Activated T-helper 17 cell treated with anti-CD3 and anti-CD28 coated beads, Interleukin-2, amount 50 U/mL, for 72 hours (primary cell): ENCODE measurements at regions not wholly inside any gene's neighbourhood (a gene's known extent, or its start where the extent isn't known, plus 50 kb on each side); places are given as distances from the start of the nearest gene placed in this dataset.
"Not testable (repeated sequence)": the region's sequence is repeated elsewhere in the genome, so short reads cannot be mapped to it uniquely, and the experiment has no call there.

ENCODE experiments used
- ATAC-seq: fragments of 150-1000 bp; cut with Tn5 transposase; replicated peaks from 2 replicates; pipeline ENCODE4 v1.10.0; 2021; ENCODE audit warnings: mild to moderate bottlenecking, moderate library complexity
- H3K27ac Mint-ChIP-seq: one replicate; pipeline ENCODE4 v1.8.0; 2022; ENCODE audit warnings: mixed read lengths
- H3K27me3 Mint-ChIP-seq: one replicate; pipeline ENCODE4 v1.8.0; 2022; ENCODE audit warnings: mixed read lengths
- H3K36me3 Mint-ChIP-seq: one replicate; pipeline ENCODE4 v1.8.0; 2022; ENCODE audit warnings: low read depth, mild to moderate bottlenecking, mixed read lengths
- H3K4me1 Mint-ChIP-seq: one replicate; pipeline ENCODE4 v1.8.0; 2022; ENCODE audit warnings: mixed read lengths
- H3K4me3 Mint-ChIP-seq: one replicate; pipeline ENCODE4 v1.8.0; 2022; ENCODE audit warnings: mild to moderate bottlenecking, mixed read lengths
- H3K9me3 Mint-ChIP-seq: one replicate; pipeline ENCODE4 v1.8.0; 2022; ENCODE audit warnings: mixed read lengths

DNA sequence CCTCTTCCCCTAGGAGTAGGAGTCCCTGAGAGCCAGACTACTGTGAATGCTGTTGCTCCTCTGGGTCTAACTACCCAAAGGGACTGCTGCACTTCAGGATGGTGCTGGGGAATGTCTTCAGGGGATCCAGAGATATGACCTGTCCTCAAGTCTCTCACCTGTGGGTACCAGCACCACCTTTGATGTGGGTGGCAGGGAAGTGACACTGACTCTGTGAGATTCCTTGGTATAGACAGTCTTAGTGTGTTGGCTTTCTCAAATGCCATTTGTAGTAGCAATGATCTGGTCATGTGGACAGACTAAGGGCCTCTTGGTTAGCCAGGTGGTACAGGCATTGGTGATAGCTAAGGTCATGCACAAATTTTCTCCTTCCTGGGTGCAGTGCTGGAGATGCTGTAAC, 108.9 kb upstream of the ADAMTS3 start:
- H3K27me3 Mint-ChIP-seq: no peaks in the 10 kb centered on the region
- H3K36me3 Mint-ChIP-seq: no peaks in the 10 kb centered on the region
- no peak for ATAC-seq
- H3K27ac Mint-ChIP-seq: no peak overlapping the region
- no peak overlapping the region for H3K4me3 Mint-ChIP-seq
- no peaks in the 10 kb centered on the region for H3K9me3 Mint-ChIP-seq
- H3K4me1 Mint-ChIP-seq: no peaks in the 10 kb centered on the region

DNA sequence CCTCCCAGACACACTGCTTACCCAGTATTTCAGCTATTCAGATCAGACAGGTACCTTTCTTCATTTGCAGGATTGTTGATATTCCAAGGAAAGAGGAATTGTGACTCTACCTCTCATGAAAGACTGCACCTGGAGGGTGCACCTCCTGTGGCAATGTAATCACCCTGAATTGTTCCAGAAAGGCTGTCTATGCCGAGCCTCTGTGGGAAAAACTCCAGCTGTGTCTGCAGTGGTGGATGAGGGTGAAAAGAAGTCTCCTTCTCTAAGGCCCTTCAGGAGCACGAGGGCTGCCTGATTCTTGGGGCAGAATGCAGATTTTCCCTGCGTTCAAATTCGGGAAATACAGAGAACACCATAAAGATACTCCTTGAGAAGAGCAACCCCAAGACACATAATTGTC, 108.2 kb upstream of the ADAMTS3 start:
- Mint-ChIP-seq H3K4me3 (no peak overlapping the region), H3K9me3 (no peaks in the 10 kb centered on the region), H3K27me3 (no peaks in the 10 kb centered on the region), H3K27ac (no peak overlapping the region), H3K4me1 (no peaks in the 10 kb centered on the region), H3K36me3 (no peaks in the 10 kb centered on the region)
- no peak for ATAC-seq

DNA sequence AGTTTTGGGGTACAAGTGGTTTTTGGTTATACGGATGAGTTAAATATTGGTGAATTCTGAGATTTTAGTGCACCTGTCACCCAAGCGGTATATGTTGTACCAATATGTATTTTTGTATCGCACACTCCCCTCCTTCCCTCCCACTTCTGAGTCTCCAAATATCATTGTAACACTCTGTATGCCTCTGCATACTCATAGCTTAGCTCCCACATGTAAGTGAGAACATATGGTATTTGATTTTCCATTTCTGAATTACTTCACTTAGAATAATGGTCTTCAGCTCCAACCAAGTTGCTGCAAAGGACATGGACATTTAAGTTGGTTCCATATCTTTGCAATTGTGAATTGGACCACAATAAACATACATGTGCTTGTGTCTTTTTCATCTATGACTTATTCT, 103.0 kb upstream of the ADAMTS3 start:
- H3K36me3 Mint-ChIP-seq: no peaks in the 10 kb centered on the region
- H3K27ac Mint-ChIP-seq: no peak overlapping the region
- H3K4me1 Mint-ChIP-seq: no peaks in the 10 kb centered on the region
- no peak overlapping the region for H3K4me3 Mint-ChIP-seq
- no peaks in the 10 kb centered on the region for H3K27me3 Mint-ChIP-seq
- no peaks in the 10 kb centered on the region for H3K9me3 Mint-ChIP-seq
- ATAC-seq: no peak

DNA sequence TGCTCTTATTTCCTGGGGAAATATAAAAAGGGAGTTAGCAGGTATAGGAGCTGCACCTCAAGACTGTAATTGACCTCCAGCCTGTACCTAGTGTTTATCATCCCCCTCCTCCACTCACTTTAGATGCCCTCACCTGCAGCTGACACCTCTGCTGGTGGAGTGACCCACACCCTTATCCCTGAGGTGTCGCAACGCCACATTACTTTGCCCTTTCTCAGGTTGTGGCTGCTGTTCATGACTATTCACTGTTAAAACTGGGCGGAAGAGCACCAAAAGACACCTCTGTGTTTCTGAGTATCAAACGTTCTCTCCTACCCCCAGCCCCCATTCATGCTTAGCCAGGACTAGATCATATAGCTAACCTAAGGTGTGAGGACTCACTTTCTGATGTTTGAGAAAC, 101.5 kb upstream of the ADAMTS3 start:
- ATAC-seq: no peak
- H3K36me3 Mint-ChIP-seq: no peaks in the 10 kb centered on the region
- H3K27me3 Mint-ChIP-seq: no peaks in the 10 kb centered on the region
- H3K4me3 Mint-ChIP-seq: no peak overlapping the region
- H3K4me1 Mint-ChIP-seq: no peaks in the 10 kb centered on the region
- H3K27ac Mint-ChIP-seq: no peak overlapping the region
- H3K9me3 Mint-ChIP-seq: no peaks in the 10 kb centered on the region

DNA sequence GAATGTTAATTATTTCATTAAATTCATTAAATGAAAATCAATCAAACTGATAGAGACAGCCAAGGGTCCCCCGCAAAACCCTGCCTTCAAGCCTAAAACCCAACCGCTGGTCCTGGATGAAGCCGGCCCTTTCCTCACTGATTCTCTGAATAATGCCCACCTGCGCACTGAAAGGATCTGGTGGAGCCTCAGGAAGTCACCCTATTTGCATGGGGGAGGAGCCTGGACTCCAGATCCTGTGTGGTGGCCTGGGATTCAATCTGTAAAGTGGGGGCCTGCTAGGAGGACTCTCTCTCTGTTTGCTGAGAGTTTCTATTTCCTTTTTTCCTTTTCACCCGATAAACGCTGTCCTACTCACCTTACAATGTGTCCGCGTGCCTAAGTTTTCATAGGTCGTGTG, 97.9 kb upstream of the ADAMTS3 start:
- Mint-ChIP-seq H3K27me3 (no peaks in the 10 kb centered on the region), H3K9me3 (no peaks in the 10 kb centered on the region), H3K27ac (no peak overlapping the region), H3K36me3 (no peaks in the 10 kb centered on the region), H3K4me3 (no peak overlapping the region), H3K4me1 (no peaks in the 10 kb centered on the region)
- no peak for ATAC-seq

DNA sequence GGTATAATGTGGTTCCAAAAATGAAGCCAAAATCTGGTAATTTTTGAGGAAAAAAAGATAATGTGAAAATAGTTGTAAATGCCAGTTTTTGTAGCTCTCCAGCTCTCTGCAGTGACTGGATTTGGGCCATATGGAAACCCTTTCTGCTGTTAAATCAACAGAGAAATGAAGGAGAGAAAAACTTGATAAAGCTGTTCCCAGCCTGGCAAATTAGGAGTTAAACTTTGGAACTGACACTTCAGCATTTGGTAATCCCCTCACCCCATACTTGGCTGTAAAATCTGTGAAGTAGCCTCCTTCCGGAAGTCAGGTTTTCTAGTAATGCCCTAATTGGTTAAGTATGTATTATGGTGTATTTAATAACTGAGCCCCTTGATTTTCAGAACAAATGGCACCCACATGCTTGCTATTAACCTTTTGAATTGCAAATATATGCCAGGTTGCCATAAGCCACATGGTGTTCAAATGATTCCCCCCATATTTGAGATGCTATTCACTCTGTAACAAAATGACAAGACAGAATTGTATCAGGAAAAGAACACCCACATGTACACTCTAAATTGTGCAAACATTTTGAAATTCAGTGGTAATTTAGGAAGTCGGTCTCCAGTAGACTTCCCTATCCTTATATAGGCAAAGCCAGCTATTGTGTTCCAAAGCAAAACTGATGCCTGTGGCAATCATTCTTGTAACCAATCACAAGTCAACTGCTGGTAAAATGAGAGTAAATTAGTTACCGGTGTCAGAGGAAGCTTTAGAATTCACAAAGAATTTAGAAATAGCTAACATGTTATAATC, 96.3 kb upstream of the ADAMTS3 start:
- no peak for ATAC-seq
- no peaks in the 10 kb centered on the region for H3K36me3 Mint-ChIP-seq
- H3K27me3 Mint-ChIP-seq: peaks cover 3% of the 10 kb centered on the region
- no peaks in the 10 kb centered on the region for H3K4me1 Mint-ChIP-seq
- H3K4me3 Mint-ChIP-seq: no peak overlapping the region
- no peak overlapping the region for H3K27ac Mint-ChIP-seq
- H3K9me3 Mint-ChIP-seq: no peaks in the 10 kb centered on the region

DNA sequence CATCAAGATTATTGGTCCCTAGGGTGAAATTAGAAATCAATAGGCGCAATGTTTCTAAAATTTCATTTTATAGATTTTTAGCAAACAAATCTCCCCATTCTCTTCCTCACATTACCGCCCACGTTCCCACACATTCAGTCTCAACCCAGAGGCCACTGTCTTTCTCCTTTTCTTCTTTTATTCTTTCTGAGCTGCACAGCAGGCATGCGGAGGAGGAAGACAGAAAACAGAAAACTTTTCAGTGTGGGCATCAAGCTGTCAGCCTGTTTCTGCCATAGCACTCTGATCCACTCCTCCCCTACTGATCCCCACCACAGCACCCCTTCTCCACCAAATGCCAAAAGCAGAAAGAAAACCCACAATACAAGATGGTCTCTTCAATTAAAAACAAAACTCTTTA, 94.8 kb upstream of the ADAMTS3 start:
- Mint-ChIP-seq H3K27ac (no peak overlapping the region), H3K36me3 (no peaks in the 10 kb centered on the region), H3K9me3 (no peaks in the 10 kb centered on the region)

DNA sequence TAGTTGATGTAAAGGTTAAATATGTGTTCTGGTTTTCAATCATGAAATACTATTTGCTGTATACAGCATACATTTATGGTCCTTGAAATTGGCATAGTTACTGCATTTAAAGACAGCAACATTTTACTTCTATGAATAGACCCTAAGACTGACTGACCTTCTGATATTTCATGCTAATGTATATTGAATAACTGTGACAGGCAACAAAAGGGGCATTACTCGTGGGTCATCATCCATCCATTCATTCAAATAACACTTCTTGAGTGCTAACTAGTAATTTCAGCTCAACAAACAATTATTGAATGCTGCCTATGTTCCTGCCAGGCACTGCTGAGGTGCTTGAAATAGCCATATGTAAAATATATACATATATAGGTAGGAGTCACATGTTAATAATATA, 92.8 kb upstream of the ADAMTS3 start:
- H3K27ac Mint-ChIP-seq: no peak overlapping the region
- no peak for ATAC-seq
- H3K4me3 Mint-ChIP-seq: no peak overlapping the region
- H3K27me3 Mint-ChIP-seq: peaks cover 3% of the 10 kb centered on the region
- H3K4me1 Mint-ChIP-seq: no peaks in the 10 kb centered on the region
- H3K36me3 Mint-ChIP-seq: no peaks in the 10 kb centered on the region
- no peaks in the 10 kb centered on the region for H3K9me3 Mint-ChIP-seq

More for the DNA sequence above, 94.8 kb upstream of the ADAMTS3 start:
- Mint-ChIP-seq H3K4me1 (no peaks in the 10 kb centered on the region), H3K27me3 (peaks cover 3% of the 10 kb centered on the region), H3K4me3 (no peak overlapping the region)
- no peak for ATAC-seq

DNA sequence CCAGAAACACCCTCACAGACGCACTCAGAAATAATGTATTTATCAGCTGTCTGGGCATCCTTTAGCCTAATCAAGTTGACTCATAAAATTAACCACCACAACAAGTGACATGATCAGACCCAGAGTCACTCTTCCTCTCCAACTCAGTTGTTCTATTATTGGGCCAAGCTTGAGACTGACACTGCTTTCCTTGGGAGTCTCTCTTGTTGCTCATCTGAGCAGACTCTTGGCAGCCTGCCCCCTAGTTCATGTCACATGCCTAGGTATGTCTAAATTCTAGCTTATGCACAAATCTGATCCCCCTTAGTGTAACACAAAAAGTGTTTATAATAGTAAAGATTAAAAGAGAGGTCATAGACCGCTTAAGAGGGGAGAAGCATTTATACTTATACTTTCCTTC, 72.6 kb upstream of the ADAMTS3 start:
- H3K4me1 Mint-ChIP-seq: no peaks in the 10 kb centered on the region
- H3K27ac Mint-ChIP-seq: no peak overlapping the region
- H3K36me3 Mint-ChIP-seq: no peaks in the 10 kb centered on the region
- no peaks in the 10 kb centered on the region for H3K9me3 Mint-ChIP-seq
- no peak overlapping the region for H3K4me3 Mint-ChIP-seq
- no peak for ATAC-seq
- H3K27me3 Mint-ChIP-seq: no peaks in the 10 kb centered on the region

DNA sequence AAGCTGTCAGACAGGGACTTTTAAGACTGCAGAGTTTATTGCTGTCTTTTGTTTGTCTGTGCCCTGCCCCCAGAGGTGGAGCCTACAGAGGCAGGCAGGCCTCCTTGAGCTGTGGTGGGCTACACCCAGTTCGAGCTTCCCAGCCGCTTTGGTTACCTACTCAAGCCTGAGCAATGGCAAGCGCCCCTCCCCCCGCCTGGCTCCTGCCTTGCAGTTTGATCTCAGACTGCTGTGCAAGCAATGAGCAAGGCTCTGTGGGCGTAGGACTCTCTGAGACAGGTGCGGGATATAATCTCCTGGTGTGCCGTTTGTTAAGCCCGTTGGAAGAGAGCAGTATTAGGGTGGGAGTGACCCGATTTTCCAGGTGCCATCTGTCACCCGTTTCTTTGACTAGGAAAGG, 67.8 kb upstream of the ADAMTS3 start:
- not testable (repeated sequence) for H3K4me1 Mint-ChIP-seq, H3K27me3 Mint-ChIP-seq, H3K27ac Mint-ChIP-seq, ATAC-seq, H3K36me3 Mint-ChIP-seq, H3K4me3 Mint-ChIP-seq, H3K9me3 Mint-ChIP-seq

DNA sequence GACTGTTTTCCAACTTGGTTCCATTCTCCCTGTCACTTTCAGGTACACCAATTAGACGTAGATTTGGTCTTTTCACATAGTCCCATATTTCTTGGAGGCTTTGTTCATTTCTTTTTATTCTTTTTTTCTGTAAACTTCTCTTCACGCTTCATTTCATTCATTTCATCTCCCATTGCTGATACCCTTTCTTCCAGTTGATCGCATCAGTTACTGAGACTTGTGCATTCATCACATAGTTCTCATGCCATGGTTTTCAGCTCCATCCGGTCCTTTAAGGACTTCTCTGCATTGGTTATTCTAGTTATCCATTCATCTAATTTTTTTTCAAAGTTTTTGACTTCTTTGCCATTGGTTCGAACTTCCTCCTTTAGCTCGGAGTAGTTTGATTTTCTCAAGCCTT, 66.9 kb upstream of the ADAMTS3 start:
- not testable (repeated sequence) for H3K27ac Mint-ChIP-seq, H3K9me3 Mint-ChIP-seq, H3K27me3 Mint-ChIP-seq, ATAC-seq, H3K4me3 Mint-ChIP-seq, H3K4me1 Mint-ChIP-seq, H3K36me3 Mint-ChIP-seq

DNA sequence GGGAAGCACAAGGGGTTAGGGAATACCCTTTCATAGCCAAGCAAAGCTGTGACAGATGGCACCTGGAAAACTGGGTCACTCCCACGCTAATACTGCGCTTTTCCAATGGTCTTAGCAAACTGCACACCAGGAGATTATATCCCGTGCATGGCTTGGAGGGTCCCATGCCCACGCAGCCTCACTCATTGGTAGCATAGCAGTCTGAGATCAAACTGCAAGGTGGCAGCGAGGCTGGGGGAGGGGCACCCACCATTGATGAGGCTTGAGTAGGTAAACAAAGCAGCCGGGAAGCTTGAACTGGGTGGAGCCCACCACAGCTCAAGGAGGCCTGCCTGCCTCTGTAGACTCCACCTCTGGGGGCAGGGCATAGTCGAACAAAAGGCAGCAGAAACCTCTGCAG, 63.2 kb upstream of the ADAMTS3 start:
- H3K4me3 Mint-ChIP-seq, H3K27me3 Mint-ChIP-seq, H3K36me3 Mint-ChIP-seq, H3K27ac Mint-ChIP-seq, H3K9me3 Mint-ChIP-seq, ATAC-seq, H3K4me1 Mint-ChIP-seq: not testable (repeated sequence)

DNA sequence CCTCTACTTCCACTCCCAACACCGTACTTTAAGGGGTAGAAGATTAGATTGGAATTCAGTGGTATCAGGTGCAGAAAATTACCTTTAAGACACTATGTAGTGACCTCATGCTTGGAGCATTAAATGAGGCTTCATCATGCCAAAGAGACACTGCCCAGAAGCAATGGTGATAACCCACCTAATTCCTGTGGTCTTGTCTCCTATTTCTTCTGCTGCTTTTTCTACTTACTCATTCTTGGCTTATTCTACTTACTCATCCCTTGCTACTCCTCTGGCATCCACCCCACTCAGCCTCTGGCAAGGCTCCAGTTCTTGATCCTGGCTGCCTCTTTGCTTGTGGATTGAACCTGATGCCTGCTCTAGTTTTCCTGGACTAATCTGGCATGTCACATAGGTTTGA, 62.3 kb upstream of the ADAMTS3 start:
- Mint-ChIP-seq H3K9me3 (no peaks in the 10 kb centered on the region), H3K4me1 (no peaks in the 10 kb centered on the region), H3K27me3 (no peaks in the 10 kb centered on the region), H3K36me3 (no peaks in the 10 kb centered on the region), H3K27ac (no peak overlapping the region), H3K4me3 (no peak overlapping the region)
- no peak for ATAC-seq

DNA sequence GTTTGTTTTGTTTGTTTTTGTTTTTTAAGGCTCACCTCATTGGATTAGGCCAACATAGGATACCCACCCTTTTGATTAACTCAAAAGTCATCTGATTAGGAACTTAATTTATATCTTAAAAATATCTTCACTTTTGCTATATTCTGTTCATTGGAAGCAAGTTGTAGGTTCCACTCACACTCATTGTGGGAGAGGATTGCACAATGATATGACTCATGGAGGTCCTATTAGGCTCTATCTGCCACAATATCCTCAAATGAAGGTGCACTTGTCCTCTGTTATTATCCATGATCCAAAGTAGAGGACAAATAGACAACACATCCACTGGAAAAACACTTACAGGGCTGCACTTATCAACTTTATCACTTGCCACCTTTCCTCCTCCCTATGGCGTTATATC, 60.5 kb upstream of the ADAMTS3 start:
- Mint-ChIP-seq H3K4me1 (no peaks in the 10 kb centered on the region), H3K36me3 (no peaks in the 10 kb centered on the region), H3K4me3 (no peak overlapping the region), H3K27me3 (no peaks in the 10 kb centered on the region), H3K9me3 (no peaks in the 10 kb centered on the region), H3K27ac (no peak overlapping the region)
- ATAC-seq: no peak

DNA sequence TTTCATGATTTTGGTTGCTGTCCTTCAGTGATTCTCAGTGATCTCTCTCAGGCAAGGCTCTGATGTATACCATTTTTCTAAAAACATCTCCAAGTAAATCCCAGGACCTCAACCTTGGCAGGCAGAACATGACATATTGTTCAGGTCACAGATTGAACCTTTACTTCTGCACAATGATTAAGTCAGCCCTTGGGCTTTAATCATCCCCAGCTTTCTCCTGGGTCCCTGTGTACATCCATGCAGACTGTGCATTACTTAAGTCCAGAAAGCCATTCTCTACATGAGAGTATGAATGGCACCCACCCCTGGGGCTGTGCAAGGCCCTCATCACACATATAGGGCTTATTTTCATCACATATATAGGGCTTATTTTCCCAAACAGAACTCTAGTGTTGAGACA, 58.7 kb upstream of the ADAMTS3 start:
- no peaks in the 10 kb centered on the region for H3K9me3 Mint-ChIP-seq

More for the DNA sequence above, 58.7 kb upstream of the ADAMTS3 start:
- Mint-ChIP-seq H3K4me1 (no peaks in the 10 kb centered on the region), H3K27me3 (no peaks in the 10 kb centered on the region), H3K4me3 (no peak overlapping the region), H3K27ac (no peak overlapping the region), H3K36me3 (no peaks in the 10 kb centered on the region)
- no peak for ATAC-seq
